ENCODE measurements at regions not wholly inside any gene's neighbourhood (a gene's known extent, or its start where the extent isn't known, plus 50 kb on each side); places are given as distances from the start of the nearest gene placed in this dataset.

GRCh38 chr1:143691400-143691891 is 280.3 kb downstream of the FAM72C start:
- TF ChIP-seq EZH2phosphoT487 (IDR thresholded peaks at IDR 0.05; ENCODE audit: insufficient read depth, low read depth) (no peak), EZH2 (IDR thresholded peaks at IDR 0.05; ENCODE audit: insufficient read depth, poor library complexity, severe bottlenecking) (no peak)

Data from GM23248 (cell line).